Left ventricle myocardium inferior (tissue), 1 donor: ENCODE measurements at regions not wholly inside any gene's neighbourhood (a gene's known extent, or its start where the extent isn't known, plus 50 kb on each side); places are given as distances from the start of the nearest gene placed in this dataset.

Source experiments
- DNase-seq: peaks from one replicate; pipeline ENCODE4 v3.0.0-alpha.2; 2020
- H3K27ac ChIP-seq: fragments of 200-600 bp; replicated peaks from 2 replicates; pipeline ENCODE4 v1.8.0; 2021
- H3K27me3 ChIP-seq: fragments of 200-600 bp; 2 replicates; pipeline ENCODE4 v1.8.0; 2021; ENCODE audit warnings: low read depth
- H3K36me3 ChIP-seq: fragments of 200-600 bp; 2 replicates; pipeline ENCODE4 v1.8.0; 2021
- H3K4me1 ChIP-seq: fragments of 200-600 bp; 2 replicates; pipeline ENCODE4 v1.8.0; 2021
- H3K4me3 ChIP-seq: fragments of 200-600 bp; 2 replicates; pipeline ENCODE4 v1.8.0; 2021; ENCODE audit warnings: mild to moderate bottlenecking, moderate library complexity
- H3K9me3 ChIP-seq: fragments of 200-600 bp; replicated peaks from 2 replicates; pipeline ENCODE4 v1.8.0; 2021
- CTCF ChIP-seq: fragments of 200-600 bp; IDR thresholded peaks from 2 replicates; pipeline ENCODE4 v1.8.0; 2021; ENCODE audit warnings: antibody characterized with exemption, mild to moderate bottlenecking, borderline replicate concordance
- intact Hi-C: fragments of 100-400 bp; cut with micrococcal nuclease; formaldehyde crosslinking; loops from one replicate; pipeline ENCODE4 v1.11.0; 2022
- donor health status: DM: no; HTN: yes; CAD: no; lungs with severe emphysema.

- intact Hi-C loops, result no loop called here
- no peak for TF ChIP-seq CTCF
- no peak for DNase-seq
- Histone ChIP-seq H3K27ac (no peak overlapping the region), H3K4me1 (no peaks in the 10 kb centered on the region), H3K27me3 (peaks cover 5% of the 10 kb centered on the region), H3K9me3 (peaks cover 6% of the 10 kb centered on the region), H3K36me3 (no peaks in the 10 kb centered on the region), H3K4me3 (no peak overlapping the region)
These were observed 250.1 kb upstream of the PRKD1 start for GRCh38 chr14:30177781-30178180.

GRCh38 chr14:30179381-30180130 lies 251.9 kb upstream of the PRKD1 start:
- Histone ChIP-seq H3K27me3 (peaks cover 5% of the 10 kb centered on the region), H3K36me3 (no peaks in the 10 kb centered on the region), H3K4me3 (no peak overlapping the region), H3K27ac (no peak overlapping the region), H3K9me3 (peaks cover 4% of the 10 kb centered on the region), H3K4me1 (no peaks in the 10 kb centered on the region)
- intact Hi-C loops, result no loop called here
- TF ChIP-seq CTCF, result no peak
- DNase-seq, result no peak

GRCh38 chr14:30180219-30180618 lies 252.6 kb upstream of the PRKD1 start:
- H3K27me3 ChIP-seq, result peaks cover 5% of the 10 kb centered on the region
- H3K4me1 ChIP-seq, result no peaks in the 10 kb centered on the region
- TF ChIP-seq CTCF, result no peak
- DNase-seq, result no peak
- no peaks in the 10 kb centered on the region for H3K36me3 ChIP-seq
- intact Hi-C loops, result no loop called here
- H3K27ac ChIP-seq, result no peak overlapping the region
- H3K4me3 ChIP-seq, result no peak overlapping the region
- no peaks in the 10 kb centered on the region for H3K9me3 ChIP-seq

- no peaks in the 10 kb centered on the region for H3K4me1 ChIP-seq
- H3K9me3 ChIP-seq, result no peaks in the 10 kb centered on the region
- H3K27me3 ChIP-seq, result no peaks in the 10 kb centered on the region
- no peak for TF ChIP-seq CTCF
- H3K27ac ChIP-seq, result no peak overlapping the region
- DNase-seq, result no peak
- H3K4me3 ChIP-seq, result no peak overlapping the region
- H3K36me3 ChIP-seq, result no peaks in the 10 kb centered on the region
- intact Hi-C loops, result no loop called here
These were observed 258.2 kb upstream of the PRKD1 start for GRCh38 chr14:30185832-30186231.

GRCh38 chr14:30191639-30192279 lies 264.1 kb upstream of the PRKD1 start:
- intact Hi-C loops, result no loop called here
- H3K4me1 ChIP-seq, result no peaks in the 10 kb centered on the region

More at GRCh38 chr14:30191639-30192279, 264.1 kb upstream of the PRKD1 start:
- no peaks in the 10 kb centered on the region for H3K36me3 ChIP-seq
- no peak for DNase-seq
- no peak overlapping the region for H3K4me3 ChIP-seq
- no peaks in the 10 kb centered on the region for H3K9me3 ChIP-seq
- no peaks in the 10 kb centered on the region for H3K27me3 ChIP-seq
- no peak for TF ChIP-seq CTCF
- no peak overlapping the region for H3K27ac ChIP-seq
